Right lobe of liver (tissue), 4 donors: ENCODE measurements at regions not wholly inside any gene's neighbourhood (a gene's known extent, or its start where the extent isn't known, plus 50 kb on each side); places are given as distances from the start of the nearest gene placed in this dataset.

Source experiments
- POLR2A ChIP-seq: fragments of 450-650 bp; IDR thresholded peaks from one replicate; pipeline ENCODE4 v1.6.1; 2017; ENCODE audit warnings: antibody characterized with exemption, mild to moderate bottlenecking
- TF ChIP-seq, protein P1 (sequence below), 4 donors: fragments of 200-600 bp in 3 of 4; fragments of 450-650 bp in 1 of 4; IDR thresholded peaks; one replicate each; pipeline versions ENCODE4 v1.5.1 to v1.8.0; 2016 to 2022; ENCODE audit warnings: antibody characterized with exemption in 4 of 4, mild to moderate bottlenecking in 2 of 4
- donor health status: DM: no; HTN: no; CAD: no.
- donor health status: DM: no; HTN: no; CAD: no.
- donor health status: DM: no; HTN: yes; CAD: no.

DNA sequence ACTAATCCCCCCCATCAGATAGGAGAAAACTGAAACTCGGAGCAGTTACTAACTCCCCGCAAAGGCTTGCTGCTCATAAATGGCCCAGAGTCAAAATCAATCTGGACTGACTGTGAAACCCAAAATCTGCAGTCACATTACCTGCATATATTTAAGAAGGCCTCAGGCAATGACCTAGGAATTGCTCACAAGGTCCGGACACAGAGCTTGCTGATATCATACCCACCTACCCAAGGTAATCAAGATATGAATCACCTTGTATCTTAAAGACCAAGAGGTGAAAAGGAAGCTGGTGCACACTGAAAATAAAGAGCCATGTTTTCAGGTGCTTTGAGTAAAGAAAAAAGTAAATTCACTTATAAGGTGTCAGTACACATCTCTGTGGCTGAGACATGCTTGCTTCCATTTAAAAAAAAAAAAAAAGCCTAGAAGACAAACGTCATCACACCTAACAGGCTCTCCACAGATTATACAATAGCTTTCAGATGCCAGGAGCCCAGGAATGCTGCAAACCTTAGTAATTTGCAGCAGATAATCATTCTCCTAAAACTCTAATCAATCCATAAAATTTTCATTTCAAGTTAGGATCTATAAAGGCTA lies 195.4 kb downstream of the ZEB2 start:
- TF ChIP-seq, protein P1, sequence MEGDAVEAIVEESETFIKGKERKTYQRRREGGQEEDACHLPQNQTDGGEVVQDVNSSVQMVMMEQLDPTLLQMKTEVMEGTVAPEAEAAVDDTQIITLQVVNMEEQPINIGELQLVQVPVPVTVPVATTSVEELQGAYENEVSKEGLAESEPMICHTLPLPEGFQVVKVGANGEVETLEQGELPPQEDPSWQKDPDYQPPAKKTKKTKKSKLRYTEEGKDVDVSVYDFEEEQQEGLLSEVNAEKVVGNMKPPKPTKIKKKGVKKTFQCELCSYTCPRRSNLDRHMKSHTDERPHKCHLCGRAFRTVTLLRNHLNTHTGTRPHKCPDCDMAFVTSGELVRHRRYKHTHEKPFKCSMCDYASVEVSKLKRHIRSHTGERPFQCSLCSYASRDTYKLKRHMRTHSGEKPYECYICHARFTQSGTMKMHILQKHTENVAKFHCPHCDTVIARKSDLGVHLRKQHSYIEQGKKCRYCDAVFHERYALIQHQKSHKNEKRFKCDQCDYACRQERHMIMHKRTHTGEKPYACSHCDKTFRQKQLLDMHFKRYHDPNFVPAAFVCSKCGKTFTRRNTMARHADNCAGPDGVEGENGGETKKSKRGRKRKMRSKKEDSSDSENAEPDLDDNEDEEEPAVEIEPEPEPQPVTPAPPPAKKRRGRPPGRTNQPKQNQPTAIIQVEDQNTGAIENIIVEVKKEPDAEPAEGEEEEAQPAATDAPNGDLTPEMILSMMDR (IDR thresholded peaks at IDR 0.05): no peak
- TF ChIP-seq POLR2A: no peak
